Activated CD8-positive, alpha-beta T cell treated with anti-CD3 and anti-CD28 coated beads for 36 hours (primary cell): ENCODE measurements at regions not wholly inside any gene's neighbourhood (a gene's known extent, or its start where the extent isn't known, plus 50 kb on each side); places are given as distances from the start of the nearest gene placed in this dataset.

ENCODE experiments used
- ATAC-seq: fragments of 200-7000 bp; cut with Tn5 transposase; one replicate; pipeline ENCODE4 v1.10.0; 2021; ENCODE audit warnings: mild to moderate bottlenecking, moderate library complexity
- CTCF ChIA-PET: fragments of 350-600 bp; sonication (Branson Sonifier 250); formaldehyde crosslinking; loops from one replicate; lab custom pipeline; 2021; ENCODE audit warnings: antibody characterized with exemption; lab: Charles Lee
- POLR2A ChIA-PET: fragments of 350-600 bp; sonication (Branson Sonifier 250); formaldehyde crosslinking; loops from one replicate; lab custom pipeline; 2021; ENCODE audit warnings: antibody characterized with exemption; lab: Charles Lee
- DNase-seq: peaks from one replicate; pipeline ENCODE4 v3.0.0-alpha.2; 2020
- H3K27ac Mint-ChIP-seq: one replicate; pipeline ENCODE4 v1.8.0; 2021; ENCODE audit warnings: mild to moderate bottlenecking, mixed read lengths
- H3K27me3 Mint-ChIP-seq: one replicate; pipeline ENCODE4 v1.8.0; 2021; ENCODE audit warnings: mixed read lengths
- H3K36me3 Mint-ChIP-seq: one replicate; pipeline ENCODE4 v1.8.0; 2021; ENCODE audit warnings: low read depth, mixed read lengths
- H3K4me1 Mint-ChIP-seq: one replicate; pipeline ENCODE4 v1.8.0; 2021; ENCODE audit warnings: low read depth, mixed read lengths
- H3K4me3 Mint-ChIP-seq: one replicate; pipeline ENCODE4 v1.8.0; 2021; ENCODE audit warnings: mild to moderate bottlenecking, moderate library complexity, mixed read lengths
- H3K9me3 Mint-ChIP-seq: one replicate; pipeline ENCODE4 v1.8.0; 2021; ENCODE audit warnings: mixed read lengths
- intact Hi-C: fragments of 100-400 bp; cut with micrococcal nuclease; formaldehyde crosslinking; loops from one replicate; pipeline ENCODE4 v1.10.0; 2022
- TF ChIP-seq, protein P1 (sequence below): fragments of 200-600 bp; IDR thresholded peaks from one replicate; pipeline ENCODE4 v1.8.0; 2022; ENCODE audit warnings: antibody characterized with exemption, mild to moderate bottlenecking

- DNase-seq, result no peak
- no peaks in the 10 kb centered on the region for H3K9me3 Mint-ChIP-seq
- no peak overlapping the region for H3K27ac Mint-ChIP-seq
- H3K4me1 Mint-ChIP-seq, result no peaks in the 10 kb centered on the region
- intact Hi-C loops, result no loop called here
- no peak for ATAC-seq
- CTCF ChIA-PET, result no interaction called here
- no peaks in the 10 kb centered on the region for H3K36me3 Mint-ChIP-seq
- TF ChIP-seq, protein P1, sequence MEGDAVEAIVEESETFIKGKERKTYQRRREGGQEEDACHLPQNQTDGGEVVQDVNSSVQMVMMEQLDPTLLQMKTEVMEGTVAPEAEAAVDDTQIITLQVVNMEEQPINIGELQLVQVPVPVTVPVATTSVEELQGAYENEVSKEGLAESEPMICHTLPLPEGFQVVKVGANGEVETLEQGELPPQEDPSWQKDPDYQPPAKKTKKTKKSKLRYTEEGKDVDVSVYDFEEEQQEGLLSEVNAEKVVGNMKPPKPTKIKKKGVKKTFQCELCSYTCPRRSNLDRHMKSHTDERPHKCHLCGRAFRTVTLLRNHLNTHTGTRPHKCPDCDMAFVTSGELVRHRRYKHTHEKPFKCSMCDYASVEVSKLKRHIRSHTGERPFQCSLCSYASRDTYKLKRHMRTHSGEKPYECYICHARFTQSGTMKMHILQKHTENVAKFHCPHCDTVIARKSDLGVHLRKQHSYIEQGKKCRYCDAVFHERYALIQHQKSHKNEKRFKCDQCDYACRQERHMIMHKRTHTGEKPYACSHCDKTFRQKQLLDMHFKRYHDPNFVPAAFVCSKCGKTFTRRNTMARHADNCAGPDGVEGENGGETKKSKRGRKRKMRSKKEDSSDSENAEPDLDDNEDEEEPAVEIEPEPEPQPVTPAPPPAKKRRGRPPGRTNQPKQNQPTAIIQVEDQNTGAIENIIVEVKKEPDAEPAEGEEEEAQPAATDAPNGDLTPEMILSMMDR, result no peak
- POLR2A ChIA-PET, result no interaction called here
- H3K27me3 Mint-ChIP-seq, result peaks cover 9% of the 10 kb centered on the region
- no peak overlapping the region for H3K4me3 Mint-ChIP-seq
Observed at GRCh38 chr1:36665478-36666080, 182.9 kb upstream of the CSF3R start.

DNA sequence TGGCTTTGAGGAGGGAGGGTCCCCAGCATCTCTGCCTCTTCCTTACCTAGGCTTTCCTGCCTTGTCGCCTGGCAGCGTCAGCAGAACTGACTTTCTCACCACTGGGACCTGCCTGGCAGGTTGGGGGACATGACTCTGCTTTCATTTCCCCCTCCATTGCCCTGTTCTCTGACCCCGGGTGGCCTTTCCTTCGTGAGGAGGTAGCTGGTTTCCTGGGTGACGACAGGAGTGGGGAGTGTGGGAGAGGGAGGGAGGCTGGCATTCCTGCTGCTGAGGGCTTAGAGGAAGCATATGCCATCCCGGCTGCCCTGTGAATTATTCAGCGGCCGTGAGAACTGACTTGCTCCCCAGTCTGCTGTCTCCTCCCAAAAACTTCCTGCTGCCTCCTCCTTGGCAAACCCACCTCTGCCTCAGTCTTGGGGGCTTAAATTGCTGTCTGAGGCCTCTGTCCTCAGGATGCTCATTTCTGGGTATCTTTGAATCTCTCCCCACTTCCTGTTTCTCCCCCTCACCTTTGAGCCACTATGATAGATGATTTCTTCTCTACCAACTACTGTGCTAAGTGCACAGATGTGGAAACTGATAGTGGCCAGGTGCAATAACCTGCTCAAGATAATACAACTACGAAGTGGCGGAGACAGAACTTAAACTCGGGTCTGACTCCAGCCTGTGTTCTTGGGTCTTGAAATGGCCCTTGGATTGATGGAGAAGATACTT lies 182.0 kb upstream of the CSF3R start:
- intact Hi-C loops, result no loop called here
- POLR2A ChIA-PET, result no interaction called here
- peaks cover 5% of the 10 kb centered on the region for H3K27me3 Mint-ChIP-seq
- H3K9me3 Mint-ChIP-seq, result no peaks in the 10 kb centered on the region
- no peaks in the 10 kb centered on the region for H3K36me3 Mint-ChIP-seq
- H3K4me1 Mint-ChIP-seq, result no peaks in the 10 kb centered on the region
- ATAC-seq (no peak), DNase-seq (no peak)
- no peak overlapping the region for H3K4me3 Mint-ChIP-seq
- CTCF ChIA-PET, result no interaction called here
- no peak overlapping the region for H3K27ac Mint-ChIP-seq
- TF ChIP-seq, protein P1, result no peak

GRCh38 chr1:36663772-36664430 lies 181.2 kb upstream of the CSF3R start:
- Mint-ChIP-seq H3K4me3 (no peak overlapping the region), H3K9me3 (no peaks in the 10 kb centered on the region), H3K4me1 (no peaks in the 10 kb centered on the region), H3K27ac (no peak overlapping the region), H3K27me3 (peaks cover 13% of the 10 kb centered on the region), H3K36me3 (no peaks in the 10 kb centered on the region)
- POLR2A ChIA-PET, result no interaction called here
- intact Hi-C loops, result no loop called here
- CTCF ChIA-PET, result no interaction called here
- ATAC-seq (no peak), DNase-seq (no peak)
- TF ChIP-seq, protein P1, result no peak

- TF ChIP-seq, protein P1, result no peak
- peaks cover 13% of the 10 kb centered on the region for H3K27me3 Mint-ChIP-seq
- POLR2A ChIA-PET, result interaction anchor here (0.6 kb wide), 1 partner anchor 347 kb away, joined by 3 read pairs; no protein-coding TSS in a partner anchor
- intact Hi-C loops, result no loop called here
- no peak overlapping the region for H3K4me3 Mint-ChIP-seq
- no peak for ATAC-seq
- CTCF ChIA-PET, result no interaction called here
- no peak for DNase-seq
- H3K36me3 Mint-ChIP-seq, result no peaks in the 10 kb centered on the region
- no peaks in the 10 kb centered on the region for H3K4me1 Mint-ChIP-seq
- no peaks in the 10 kb centered on the region for H3K9me3 Mint-ChIP-seq
- H3K27ac Mint-ChIP-seq, result no peak overlapping the region
Observed at GRCh38 chr1:36658838-36659237, 176.1 kb upstream of the CSF3R start.

DNA sequence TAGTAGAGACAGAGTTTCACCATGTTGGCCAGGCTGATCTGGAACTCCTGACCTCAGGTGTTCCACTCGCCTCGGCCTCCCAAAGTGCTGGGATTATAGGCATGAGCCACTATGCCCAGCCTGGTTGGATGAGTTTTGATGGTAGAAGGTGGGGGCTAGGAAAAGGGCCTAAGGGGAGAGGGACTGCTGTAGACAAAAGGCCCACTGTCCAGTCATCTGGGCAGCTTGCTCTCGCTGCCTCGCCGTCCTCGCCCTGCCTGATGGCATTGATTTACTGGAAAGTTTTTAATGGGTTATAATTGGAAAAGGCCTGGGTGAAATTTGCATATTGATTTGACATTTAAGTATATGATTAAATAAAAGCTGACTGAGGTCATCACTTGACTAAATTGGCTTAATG lies 175.1 kb upstream of the CSF3R start:
- intact Hi-C loops, result no loop called here
- H3K9me3 Mint-ChIP-seq, result no peaks in the 10 kb centered on the region
- TF ChIP-seq, protein P1, result no peak
- POLR2A ChIA-PET, result no interaction called here
- peaks cover 14% of the 10 kb centered on the region for H3K27me3 Mint-ChIP-seq
- H3K27ac Mint-ChIP-seq, result no peak overlapping the region
- DNase-seq (no peak), ATAC-seq (no peak)
- CTCF ChIA-PET, result no interaction called here
- H3K36me3 Mint-ChIP-seq, result no peaks in the 10 kb centered on the region
- H3K4me3 Mint-ChIP-seq, result no peak overlapping the region
- no peaks in the 10 kb centered on the region for H3K4me1 Mint-ChIP-seq
